Neural cell (in vitro differentiated cells): ENCODE measurements at regions not wholly inside any gene's neighbourhood (a gene's known extent, or its start where the extent isn't known, plus 50 kb on each side); places are given as distances from the start of the nearest gene placed in this dataset.

Source experiments
- H2AFZ ChIP-seq: fragments of 200-600, 300-800 bp; sonication (generic), shearing (Covaris generic); 2 replicates; pipeline ENCODE4 v1.6.0; 2014; ENCODE audit warnings: low read depth, mild to moderate bottlenecking, antibody characterized with exemption, low read length, moderate library complexity
- H3F3A ChIP-seq: fragments of 200-600 bp; shearing (Covaris generic); 2 replicates; pipeline ENCODE4 v1.6.1; 2016; ENCODE audit warnings: mild to moderate bottlenecking, moderate library complexity, mixed read lengths, antibody characterized with exemption, low read length; ENCODE audit not compliant: insufficient read depth, poor library complexity, severe bottlenecking
- H3K27ac ChIP-seq: fragments of 200-600, 300-800 bp; sonication (generic), shearing (Covaris generic); 2 replicates; pipeline ENCODE4 v1.5.1; 2014; ENCODE audit warnings: mild to moderate bottlenecking, low read length, moderate library complexity
- H3K27me3 ChIP-seq: fragments of 300-800, 200-600 bp; sonication (generic), shearing (Covaris generic); 2 replicates; pipeline ENCODE4 v1.6.0; 2014; ENCODE audit warnings: mild to moderate bottlenecking, low read depth, low read length, moderate library complexity; ENCODE audit not compliant: insufficient read depth
- H3K36me3 ChIP-seq: fragments of 300-800, 200-600 bp; sonication (generic), shearing (Covaris generic); 2 replicates; pipeline ENCODE4 v1.5.1; 2014; ENCODE audit warnings: mild to moderate bottlenecking, antibody characterized with exemption, low read length, moderate library complexity; ENCODE audit not compliant: insufficient read depth
- H3K4me2 ChIP-seq: fragments of 300-800, 200-600 bp; sonication (generic), shearing (Covaris generic); 2 replicates; pipeline ENCODE4 v1.6.0; 2014; ENCODE audit warnings: mild to moderate bottlenecking, low read length
- H3K4me3 ChIP-seq: fragments of 300-800, 200-600 bp; sonication (generic), shearing (Covaris generic); 2 replicates; pipeline ENCODE4 v1.5.1; 2014; ENCODE audit warnings: mild to moderate bottlenecking, low read length, moderate library complexity
- H3K79me2 ChIP-seq: fragments of 200-600 bp; shearing (Covaris generic); replicated peaks from 2 replicates; pipeline ENCODE4 v1.6.0; 2014; ENCODE audit warnings: mild to moderate bottlenecking, low read length, moderate library complexity; ENCODE audit not compliant: insufficient read depth
- H3K9ac ChIP-seq: fragments of 300-800, 200-600 bp; sonication (generic), shearing (Covaris generic); 2 replicates; pipeline ENCODE4 v1.6.1; 2016; ENCODE audit warnings: mild to moderate bottlenecking, low read length, mixed read lengths
- H3K9me2 ChIP-seq: fragments of 200-600 bp; shearing (Covaris generic); 2 replicates; pipeline ENCODE4 v1.6.1; 2016; ENCODE audit warnings: mild to moderate bottlenecking, low read length, mixed read lengths; ENCODE audit not compliant: insufficient read depth
- H3K9me3 ChIP-seq: fragments of 200-600, 300-800 bp; sonication (generic), shearing (Covaris generic); 2 replicates; pipeline ENCODE4 v1.6.1; 2016; ENCODE audit warnings: mild to moderate bottlenecking, mixed run types, low read length, moderate library complexity, mixed read lengths
- H4K20me1 ChIP-seq: fragments of 200-600 bp; shearing (Covaris generic); 2 replicates; pipeline ENCODE4 v1.6.1; 2016; ENCODE audit warnings: mild to moderate bottlenecking, mixed run types; ENCODE audit not compliant: insufficient read depth
- EP300 ChIP-seq: fragments of 450-650 bp; conservative IDR thresholded peaks from 2 replicates; pipeline ENCODE4 v1.6.1; 2014; ENCODE audit warnings: antibody characterized with exemption, mild to moderate bottlenecking, moderate library complexity; ENCODE audit not compliant: poor library complexity, severe bottlenecking
- EZH2 ChIP-seq: fragments of 200-600, 300-800 bp; shearing (Covaris generic), sonication (generic); IDR thresholded peaks from 2 replicates; pipeline ENCODE4 v1.6.1; 2014; ENCODE audit warnings: antibody characterized with exemption, low read length, borderline replicate concordance, mild to moderate bottlenecking; ENCODE audit not compliant: insufficient read depth, poor library complexity, severe bottlenecking
- MXI1 ChIP-seq: fragments of 450-650 bp; conservative IDR thresholded peaks from 2 replicates; pipeline ENCODE4 v1.6.1; 2014; ENCODE audit warnings: antibody characterized with exemption, mild to moderate bottlenecking; ENCODE audit not compliant: poor library complexity, severe bottlenecking
- POLR2AphosphoS5 ChIP-seq: IDR thresholded peaks from 2 replicates; pipeline ENCODE4 v1.6.1; 2012
- RAD21 ChIP-seq: fragments of 450-650 bp; conservative IDR thresholded peaks from 2 replicates; pipeline ENCODE4 v1.6.1; 2014; ENCODE audit warnings: antibody characterized with exemption, mild to moderate bottlenecking, moderate library complexity
- SMC3 ChIP-seq: fragments of 450-650 bp; conservative IDR thresholded peaks from 2 replicates; pipeline ENCODE4 v1.6.1; 2014; ENCODE audit warnings: antibody characterized with exemption, mild to moderate bottlenecking, moderate library complexity; ENCODE audit not compliant: poor library complexity
- TAF1 ChIP-seq: IDR thresholded peaks from 2 replicates; pipeline ENCODE4 v1.6.1; 2012; ENCODE audit warnings: low read depth
- TF ChIP-seq, protein P1 (sequence below): IDR thresholded peaks from 2 replicates; pipeline ENCODE4 v1.6.1; 2012; ENCODE audit warnings: borderline replicate concordance
- TF ChIP-seq, protein P2 (sequence below): fragments of 450-650 bp; IDR thresholded peaks from 2 replicates; pipeline ENCODE4 v1.5.1; 2014; ENCODE audit warnings: antibody characterized with exemption, mild to moderate bottlenecking, moderate library complexity; ENCODE audit not compliant: poor library complexity, severe bottlenecking

- H3K27me3 ChIP-seq, result no peaks in the 10 kb centered on the region
Observed at GRCh38 chr4:153962311-153963039, 173.6 kb upstream of the SFRP2 start.

GRCh38 chr4:153955327-153955726, 166.4 kb upstream of the SFRP2 start:
- Histone ChIP-seq H2AFZ (no peak overlapping the region), H3K27me3 (no peaks in the 10 kb centered on the region)

More at GRCh38 chr4:153962311-153963039, 173.6 kb upstream of the SFRP2 start:
- Histone ChIP-seq H3K4me2 (no peak overlapping the region), H3K9ac (no peak overlapping the region), H3K27ac (no peak overlapping the region), H3K9me2 (no peaks in the 10 kb centered on the region), H3K36me3 (no peaks in the 10 kb centered on the region), H2AFZ (no peak overlapping the region), H4K20me1 (no peaks in the 10 kb centered on the region), H3K9me3 (no peaks in the 10 kb centered on the region), H3K79me2 (no peaks in the 10 kb centered on the region), H3F3A (no peaks in the 10 kb centered on the region), H3K4me3 (no peak overlapping the region)
- TF ChIP-seq EZH2 (no peak), SMC3 (no peak), POLR2AphosphoS5 (no peak), MXI1 (no peak), TAF1 (no peak), RAD21 (no peak), EP300 (no peak)
- TF ChIP-seq, protein P1, sequence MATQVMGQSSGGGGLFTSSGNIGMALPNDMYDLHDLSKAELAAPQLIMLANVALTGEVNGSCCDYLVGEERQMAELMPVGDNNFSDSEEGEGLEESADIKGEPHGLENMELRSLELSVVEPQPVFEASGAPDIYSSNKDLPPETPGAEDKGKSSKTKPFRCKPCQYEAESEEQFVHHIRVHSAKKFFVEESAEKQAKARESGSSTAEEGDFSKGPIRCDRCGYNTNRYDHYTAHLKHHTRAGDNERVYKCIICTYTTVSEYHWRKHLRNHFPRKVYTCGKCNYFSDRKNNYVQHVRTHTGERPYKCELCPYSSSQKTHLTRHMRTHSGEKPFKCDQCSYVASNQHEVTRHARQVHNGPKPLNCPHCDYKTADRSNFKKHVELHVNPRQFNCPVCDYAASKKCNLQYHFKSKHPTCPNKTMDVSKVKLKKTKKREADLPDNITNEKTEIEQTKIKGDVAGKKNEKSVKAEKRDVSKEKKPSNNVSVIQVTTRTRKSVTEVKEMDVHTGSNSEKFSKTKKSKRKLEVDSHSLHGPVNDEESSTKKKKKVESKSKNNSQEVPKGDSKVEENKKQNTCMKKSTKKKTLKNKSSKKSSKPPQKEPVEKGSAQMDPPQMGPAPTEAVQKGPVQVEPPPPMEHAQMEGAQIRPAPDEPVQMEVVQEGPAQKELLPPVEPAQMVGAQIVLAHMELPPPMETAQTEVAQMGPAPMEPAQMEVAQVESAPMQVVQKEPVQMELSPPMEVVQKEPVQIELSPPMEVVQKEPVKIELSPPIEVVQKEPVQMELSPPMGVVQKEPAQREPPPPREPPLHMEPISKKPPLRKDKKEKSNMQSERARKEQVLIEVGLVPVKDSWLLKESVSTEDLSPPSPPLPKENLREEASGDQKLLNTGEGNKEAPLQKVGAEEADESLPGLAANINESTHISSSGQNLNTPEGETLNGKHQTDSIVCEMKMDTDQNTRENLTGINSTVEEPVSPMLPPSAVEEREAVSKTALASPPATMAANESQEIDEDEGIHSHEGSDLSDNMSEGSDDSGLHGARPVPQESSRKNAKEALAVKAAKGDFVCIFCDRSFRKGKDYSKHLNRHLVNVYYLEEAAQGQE, result no peak
- TF ChIP-seq, protein P2, sequence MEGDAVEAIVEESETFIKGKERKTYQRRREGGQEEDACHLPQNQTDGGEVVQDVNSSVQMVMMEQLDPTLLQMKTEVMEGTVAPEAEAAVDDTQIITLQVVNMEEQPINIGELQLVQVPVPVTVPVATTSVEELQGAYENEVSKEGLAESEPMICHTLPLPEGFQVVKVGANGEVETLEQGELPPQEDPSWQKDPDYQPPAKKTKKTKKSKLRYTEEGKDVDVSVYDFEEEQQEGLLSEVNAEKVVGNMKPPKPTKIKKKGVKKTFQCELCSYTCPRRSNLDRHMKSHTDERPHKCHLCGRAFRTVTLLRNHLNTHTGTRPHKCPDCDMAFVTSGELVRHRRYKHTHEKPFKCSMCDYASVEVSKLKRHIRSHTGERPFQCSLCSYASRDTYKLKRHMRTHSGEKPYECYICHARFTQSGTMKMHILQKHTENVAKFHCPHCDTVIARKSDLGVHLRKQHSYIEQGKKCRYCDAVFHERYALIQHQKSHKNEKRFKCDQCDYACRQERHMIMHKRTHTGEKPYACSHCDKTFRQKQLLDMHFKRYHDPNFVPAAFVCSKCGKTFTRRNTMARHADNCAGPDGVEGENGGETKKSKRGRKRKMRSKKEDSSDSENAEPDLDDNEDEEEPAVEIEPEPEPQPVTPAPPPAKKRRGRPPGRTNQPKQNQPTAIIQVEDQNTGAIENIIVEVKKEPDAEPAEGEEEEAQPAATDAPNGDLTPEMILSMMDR, result no peak

More at GRCh38 chr4:153955327-153955726, 166.4 kb upstream of the SFRP2 start:
- no peaks in the 10 kb centered on the region for H3K9me2 ChIP-seq
- no peaks in the 10 kb centered on the region for H3K9me3 ChIP-seq
- H3K4me3 ChIP-seq, result no peak overlapping the region
- H4K20me1 ChIP-seq, result no peaks in the 10 kb centered on the region
- no peaks in the 10 kb centered on the region for H3K36me3 ChIP-seq
- no peaks in the 10 kb centered on the region for H3F3A ChIP-seq
- TF ChIP-seq MXI1 (no peak), POLR2AphosphoS5 (no peak), SMC3 (no peak), EP300 (no peak)
- TF ChIP-seq, protein P1, result no peak
- TF ChIP-seq, protein P2, result no peak
- no peak overlapping the region for H3K9ac ChIP-seq
- H3K79me2 ChIP-seq, result no peaks in the 10 kb centered on the region
- H3K4me2 ChIP-seq, result no peak overlapping the region
- H3K27ac ChIP-seq, result no peak overlapping the region
